OCI-LY1 (cell line): ENCODE measurements at regions not wholly inside any gene's neighbourhood (a gene's known extent, or its start where the extent isn't known, plus 50 kb on each side); places are given as distances from the start of the nearest gene placed in this dataset.

Source experiments
- CTCF ChIP-seq: fragments of 200-600 bp; sonication (generic), shearing (Covaris generic); IDR thresholded peaks from 2 replicates; pipeline ENCODE4 v1.5.1; 2017; ENCODE audit warnings: mild to moderate bottlenecking, antibody characterized with exemption, low read length, moderate library complexity, mixed read lengths
- EZH2 ChIP-seq: fragments of 200-600 bp; sonication (generic), shearing (Covaris generic); IDR thresholded peaks from 2 replicates; pipeline ENCODE4 v1.8.0; 2017; ENCODE audit warnings: borderline replicate concordance, mixed run types, mild to moderate bottlenecking, antibody characterized with exemption, low read length, moderate library complexity, mixed read lengths

- TF ChIP-seq CTCF (no peak), EZH2 (no peak)
Measured at GRCh38 chr1:30323352-30323751, 400.0 kb downstream of the MATN1 start.
